Gastroesophageal sphincter (tissue), 3 donors: ENCODE measurements at regions not wholly inside any gene's neighbourhood (a gene's known extent, or its start where the extent isn't known, plus 50 kb on each side); places are given as distances from the start of the nearest gene placed in this dataset.
"Not testable (repeated sequence)": the region's sequence is repeated elsewhere in the genome, so short reads cannot be mapped to it uniquely, and the experiment has no call there.

Experiments
- EP300 ChIP-seq: sonication (generic); formaldehyde crosslinking; IDR thresholded peaks from one replicate; pipeline ENCODE4 v1.6.1; 2017; ENCODE audit warnings: antibody characterized with exemption, mild to moderate bottlenecking
- POLR2A ChIP-seq, 2 donors: fragments of 450-650 bp; IDR thresholded peaks; one replicate each; pipeline ENCODE4 v1.6.1; 2017; ENCODE audit warnings: antibody characterized with exemption in 2 of 2, mild to moderate bottlenecking in 2 of 2, moderate library complexity in 1 of 2
- POLR2AphosphoS5 ChIP-seq: sonication (generic); formaldehyde crosslinking; IDR thresholded peaks from one replicate; pipeline ENCODE4 v1.6.1; 2017; ENCODE audit warnings: antibody characterized with exemption
- TF ChIP-seq, protein P1 (sequence below), 4 experiments: fragments of 200-600 bp in 2 of 4; fragments of 450-650 bp in 2 of 4; sonication (generic) in 1 of 4; IDR thresholded peaks; one replicate each; pipeline ENCODE4 v1.5.1; 2017 to 2019; ENCODE audit warnings: antibody characterized with exemption in 4 of 4, mild to moderate bottlenecking in 2 of 4, moderate library complexity in 2 of 4

DNA sequence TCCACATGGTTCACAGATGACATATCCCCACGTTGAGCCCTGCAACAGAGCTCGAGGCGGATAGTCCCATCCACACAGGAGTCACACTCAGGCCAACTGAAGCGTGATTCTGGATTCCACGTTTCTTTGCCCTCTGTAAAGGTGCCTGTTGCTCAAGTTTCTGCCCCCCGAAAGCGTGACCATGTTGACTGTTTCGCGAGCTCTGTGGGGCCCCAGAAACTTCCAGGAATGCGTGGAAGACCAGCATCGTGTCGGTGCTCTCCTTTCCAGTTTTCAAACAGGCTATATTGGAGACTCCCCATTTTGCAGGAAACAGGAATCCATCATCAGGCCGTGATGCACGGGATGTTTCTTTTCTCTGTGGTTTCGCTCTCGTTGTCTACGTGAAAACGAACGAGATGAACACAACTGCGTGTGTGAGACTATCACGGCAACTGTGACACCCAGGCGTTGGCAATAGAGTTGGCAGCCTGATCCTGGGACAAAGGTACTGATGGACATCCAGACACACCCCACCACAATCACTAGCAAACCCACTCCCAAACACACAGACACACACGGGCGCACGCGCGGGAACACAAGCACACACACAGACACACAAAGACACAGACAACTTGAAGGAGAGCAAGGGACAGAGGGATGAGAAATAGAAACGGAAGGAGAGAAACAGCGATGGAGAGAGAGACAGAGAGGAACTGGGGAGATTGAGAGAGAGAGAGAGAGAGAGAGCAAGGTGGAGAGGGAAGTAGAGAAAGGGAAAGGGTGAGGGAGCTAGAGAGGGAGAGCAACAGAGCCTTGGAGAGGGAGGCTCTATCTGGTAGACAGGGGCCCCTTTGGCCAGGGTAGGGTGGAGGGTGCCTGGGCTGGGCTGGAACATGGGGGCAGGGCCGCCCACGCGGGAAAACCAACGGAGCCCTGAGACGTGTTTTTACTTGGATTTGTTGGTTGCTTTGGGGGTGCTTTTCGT, 1609.3 kb downstream of the SPATA31A7 start:
- TF ChIP-seq, protein P1, sequence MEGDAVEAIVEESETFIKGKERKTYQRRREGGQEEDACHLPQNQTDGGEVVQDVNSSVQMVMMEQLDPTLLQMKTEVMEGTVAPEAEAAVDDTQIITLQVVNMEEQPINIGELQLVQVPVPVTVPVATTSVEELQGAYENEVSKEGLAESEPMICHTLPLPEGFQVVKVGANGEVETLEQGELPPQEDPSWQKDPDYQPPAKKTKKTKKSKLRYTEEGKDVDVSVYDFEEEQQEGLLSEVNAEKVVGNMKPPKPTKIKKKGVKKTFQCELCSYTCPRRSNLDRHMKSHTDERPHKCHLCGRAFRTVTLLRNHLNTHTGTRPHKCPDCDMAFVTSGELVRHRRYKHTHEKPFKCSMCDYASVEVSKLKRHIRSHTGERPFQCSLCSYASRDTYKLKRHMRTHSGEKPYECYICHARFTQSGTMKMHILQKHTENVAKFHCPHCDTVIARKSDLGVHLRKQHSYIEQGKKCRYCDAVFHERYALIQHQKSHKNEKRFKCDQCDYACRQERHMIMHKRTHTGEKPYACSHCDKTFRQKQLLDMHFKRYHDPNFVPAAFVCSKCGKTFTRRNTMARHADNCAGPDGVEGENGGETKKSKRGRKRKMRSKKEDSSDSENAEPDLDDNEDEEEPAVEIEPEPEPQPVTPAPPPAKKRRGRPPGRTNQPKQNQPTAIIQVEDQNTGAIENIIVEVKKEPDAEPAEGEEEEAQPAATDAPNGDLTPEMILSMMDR (IDR thresholded peaks at IDR 0.05), result not testable (repeated sequence)
- not testable (repeated sequence) for TF ChIP-seq POLR2A (IDR thresholded peaks at IDR 0.05); EP300; POLR2AphosphoS5
